GM13976 (cell line): ENCODE measurements at regions not wholly inside any gene's neighbourhood (a gene's known extent, or its start where the extent isn't known, plus 50 kb on each side); places are given as distances from the start of the nearest gene placed in this dataset.

Experiments used
- DNase-seq: peaks from one replicate; pipeline ENCODE4 v3.0.0; 2012; ENCODE audit warnings: low spot score
- in situ Hi-C: fragments of 300-500 bp; cut with MboI; formaldehyde crosslinking; loops from one replicate; pipeline ENCODE4 v1.12.0; 2022; ENCODE audit warnings: low sequenced_read_pairs, mixed read lengths, inconsistent platforms; ENCODE audit not compliant: unreplicated experiment
- TF ChIP-seq, protein P1 (sequence below): IDR thresholded peaks from 2 replicates; pipeline ENCODE4 v1.5.1; 2012; ENCODE audit warnings: borderline replicate concordance, mild to moderate bottlenecking; ENCODE audit not compliant: insufficient read depth; ENCODE audit errors: extremely low read depth, missing control alignments, control extremely low read depth

DNA sequence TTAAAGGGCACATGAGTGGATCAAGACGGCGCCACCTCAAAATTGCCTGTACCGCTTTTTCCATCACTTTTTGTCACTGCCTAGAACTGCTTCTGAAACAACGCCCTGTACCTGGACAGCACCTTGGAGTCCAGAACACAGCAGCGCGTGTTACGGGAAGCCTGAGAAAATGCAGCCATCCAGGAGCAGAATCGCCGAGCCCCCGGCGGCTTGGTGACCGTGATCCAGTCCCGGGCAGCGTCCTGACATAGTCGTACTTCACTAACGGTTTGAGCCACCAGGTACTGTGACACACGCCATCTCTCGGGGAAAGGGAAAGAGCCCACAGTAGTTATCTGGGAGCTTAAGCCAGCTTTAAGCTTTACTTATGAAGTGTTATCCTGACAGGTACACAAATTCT, 168.9 kb upstream of the SALL3 start:
- TF ChIP-seq, protein P1, sequence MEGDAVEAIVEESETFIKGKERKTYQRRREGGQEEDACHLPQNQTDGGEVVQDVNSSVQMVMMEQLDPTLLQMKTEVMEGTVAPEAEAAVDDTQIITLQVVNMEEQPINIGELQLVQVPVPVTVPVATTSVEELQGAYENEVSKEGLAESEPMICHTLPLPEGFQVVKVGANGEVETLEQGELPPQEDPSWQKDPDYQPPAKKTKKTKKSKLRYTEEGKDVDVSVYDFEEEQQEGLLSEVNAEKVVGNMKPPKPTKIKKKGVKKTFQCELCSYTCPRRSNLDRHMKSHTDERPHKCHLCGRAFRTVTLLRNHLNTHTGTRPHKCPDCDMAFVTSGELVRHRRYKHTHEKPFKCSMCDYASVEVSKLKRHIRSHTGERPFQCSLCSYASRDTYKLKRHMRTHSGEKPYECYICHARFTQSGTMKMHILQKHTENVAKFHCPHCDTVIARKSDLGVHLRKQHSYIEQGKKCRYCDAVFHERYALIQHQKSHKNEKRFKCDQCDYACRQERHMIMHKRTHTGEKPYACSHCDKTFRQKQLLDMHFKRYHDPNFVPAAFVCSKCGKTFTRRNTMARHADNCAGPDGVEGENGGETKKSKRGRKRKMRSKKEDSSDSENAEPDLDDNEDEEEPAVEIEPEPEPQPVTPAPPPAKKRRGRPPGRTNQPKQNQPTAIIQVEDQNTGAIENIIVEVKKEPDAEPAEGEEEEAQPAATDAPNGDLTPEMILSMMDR = no peak
- in situ Hi-C loops = no loop called here

DNA sequence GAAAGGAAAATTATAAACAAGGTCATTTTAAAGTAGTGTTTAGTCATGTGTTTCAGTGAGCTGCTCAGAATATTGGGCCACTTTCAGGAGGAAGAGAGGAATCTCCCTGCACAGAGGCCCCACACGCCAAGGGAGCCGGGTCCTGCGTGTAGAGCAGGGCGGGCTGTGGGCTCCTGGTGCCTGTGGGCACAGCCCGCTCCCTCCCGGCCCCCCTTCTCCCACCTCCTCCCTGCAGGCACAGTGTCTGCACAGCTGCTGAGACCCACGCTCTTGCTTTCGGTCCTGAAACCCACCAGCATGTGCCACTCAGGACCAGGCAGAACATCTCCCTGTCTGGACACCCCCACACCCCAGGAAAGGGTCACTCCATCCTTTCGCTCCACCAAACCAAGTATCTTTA, 167.6 kb upstream of the SALL3 start:
- TF ChIP-seq, protein P1 = no peak
- in situ Hi-C loops = no loop called here
- no peak for DNase-seq

More for the DNA sequence above, 168.9 kb upstream of the SALL3 start:
- no peak for DNase-seq

DNA sequence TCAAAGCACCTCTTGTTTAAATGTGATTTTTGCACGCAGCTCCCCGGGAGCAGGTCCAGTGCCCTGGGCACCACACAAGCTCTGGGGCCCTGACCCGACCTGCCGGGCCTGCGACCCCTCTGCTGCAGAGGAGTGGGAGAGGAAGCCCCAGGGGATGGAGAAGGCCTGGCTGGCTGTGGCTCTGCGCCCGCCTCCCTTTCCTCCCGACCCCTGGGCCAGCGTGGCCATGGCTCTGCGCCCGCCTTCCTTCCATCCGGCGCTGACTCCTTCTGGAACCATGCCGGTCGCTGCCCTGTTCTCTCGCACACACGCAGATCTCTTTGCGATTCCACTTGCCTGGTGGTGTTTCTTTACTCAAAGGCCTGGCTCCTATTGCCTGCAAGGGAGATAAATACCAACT, 166.5 kb upstream of the SALL3 start:
- TF ChIP-seq, protein P1 = no peak
- no peak for DNase-seq

DNA sequence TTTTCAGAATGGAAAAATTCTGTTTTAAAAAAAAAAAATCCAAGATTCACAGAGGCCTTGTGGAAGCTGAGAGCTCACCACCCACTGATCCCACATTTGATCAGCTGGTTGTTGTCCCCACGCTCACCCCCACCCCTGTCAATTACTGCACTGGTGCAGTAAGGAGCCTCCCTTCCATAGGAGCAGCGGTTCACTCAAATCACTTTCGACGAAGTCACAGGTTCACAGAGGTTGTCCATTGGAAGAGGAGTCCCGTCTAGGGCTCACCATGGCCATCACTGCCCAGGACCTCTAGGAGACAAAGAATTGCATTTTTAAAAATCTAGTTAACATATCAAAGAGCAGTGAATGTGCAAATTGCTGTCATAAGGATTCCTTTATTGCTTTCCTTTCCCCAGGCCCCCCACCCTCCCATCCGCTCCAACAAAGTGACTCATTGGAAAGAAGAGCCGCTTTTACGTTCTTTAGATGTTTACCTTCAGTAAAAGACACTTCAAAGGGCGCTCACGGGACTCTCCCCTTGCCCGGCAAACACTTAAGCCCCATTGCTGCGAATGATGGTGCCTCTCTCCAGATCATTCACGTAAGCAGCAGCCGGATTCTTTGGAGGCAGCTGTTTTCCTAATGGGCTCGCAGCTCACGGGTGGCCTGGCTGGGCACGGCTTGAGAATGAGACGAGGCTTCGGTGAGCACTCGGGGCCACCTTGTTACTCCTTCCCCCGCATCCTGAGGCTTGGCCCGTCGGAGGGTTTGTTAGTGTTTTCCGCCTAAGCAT, 165.5 kb upstream of the SALL3 start:
- in situ Hi-C loops = no loop called here
- DNase-seq = no peak
- TF ChIP-seq, protein P1 = no peak

More for the DNA sequence above, 166.5 kb upstream of the SALL3 start:
- in situ Hi-C loops = no loop called here

DNA sequence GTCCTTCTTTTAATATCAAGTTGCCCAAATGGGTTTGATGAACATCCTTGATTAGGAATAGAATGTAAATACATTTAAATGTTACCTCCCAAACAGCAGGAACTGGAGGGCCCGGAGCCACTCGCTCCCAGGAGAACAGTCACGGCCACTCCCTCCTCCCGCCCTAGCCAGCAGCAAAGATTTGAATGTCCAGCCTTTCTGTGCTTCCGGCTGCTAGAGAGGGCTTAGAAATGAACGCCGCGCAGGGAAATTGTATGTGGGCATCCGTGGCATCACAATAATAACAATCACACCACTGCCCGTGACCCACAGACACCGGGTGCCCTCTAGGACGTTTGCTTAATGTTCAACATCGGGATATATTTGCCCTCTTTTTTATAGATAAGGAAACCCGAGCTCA, 164.9 kb upstream of the SALL3 start:
- DNase-seq = no peak
- TF ChIP-seq, protein P1 = no peak
- in situ Hi-C loops = no loop called here

DNA sequence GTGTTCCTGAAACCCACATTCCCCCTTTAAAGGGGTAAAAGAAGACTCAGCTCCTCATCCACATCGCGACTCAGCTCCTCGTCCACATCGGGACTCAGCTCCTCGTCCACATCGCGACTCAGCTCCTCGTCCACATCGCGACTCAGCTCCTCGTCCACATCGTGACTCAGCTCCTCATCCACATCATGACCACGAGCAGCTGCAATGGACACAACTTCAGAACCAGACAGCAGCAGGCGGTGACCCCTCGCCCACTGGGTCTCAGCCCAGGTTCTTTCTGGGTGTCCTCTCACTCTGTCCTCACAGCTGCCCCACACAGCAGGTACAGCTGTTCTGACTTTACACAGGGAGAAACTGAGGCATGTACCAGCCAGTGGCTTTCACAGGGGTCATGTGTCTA, 163.5 kb upstream of the SALL3 start:
- TF ChIP-seq, protein P1 = no peak
- no peak for DNase-seq
- in situ Hi-C loops = no loop called here
